K562 (cell line): ENCODE measurements at regions not wholly inside any gene's neighbourhood (a gene's known extent, or its start where the extent isn't known, plus 50 kb on each side); places are given as distances from the start of the nearest gene placed in this dataset.
A peak's percentile ranks its signal among the peaks of the same experiment; 100 is the strongest.

Source experiments
- BRF1 ChIP-seq: IDR thresholded peaks from 3 replicates; pipeline ENCODE4 v1.6.1; 2011; ENCODE audit warnings: borderline replicate concordance, mild to moderate bottlenecking; ENCODE audit not compliant: insufficient read length; ENCODE audit errors: extremely low read depth
- CHCHD3 ChIP-seq: fragments of 250-450 bp; sonication (Bioruptor Pico); IDR thresholded peaks from 2 replicates; pipeline ENCODE4 v2.1.2; 2022; ENCODE audit warnings: mild to moderate bottlenecking
- CREM ChIP-seq: IDR thresholded peaks from 2 replicates; pipeline ENCODE4 v1.6.1; 2014; ENCODE audit warnings: antibody characterized with exemption, low read depth
- DMBX1 ChIP-seq: fragments of 250-450 bp; sonication (Bioruptor Pico); IDR thresholded peaks from 2 replicates; pipeline ENCODE4 v1.8.0; 2022; ENCODE audit warnings: inconsistent platforms, mild to moderate bottlenecking, moderate library complexity, borderline replicate concordance
- ESRRA ChIP-seq: fragments of 450-650 bp; IDR thresholded peaks from 2 replicates; pipeline ENCODE4 v1.6.1; 2014; ENCODE audit warnings: low read depth, mild to moderate bottlenecking, moderate library complexity, borderline replicate concordance
- FOXK1 ChIP-seq: sonication (generic); formaldehyde crosslinking; IDR thresholded peaks from 2 replicates; pipeline ENCODE4 v1.8.0; 2022; ENCODE audit warnings: missing genetic modification reagents, mild to moderate bottlenecking, borderline replicate concordance
- HIVEP1 ChIP-seq: fragments of 250-450 bp; sonication (Bioruptor Pico); IDR thresholded peaks from 2 replicates; pipeline ENCODE4 v1.4.0; 2020; ENCODE audit warnings: mild to moderate bottlenecking
- HMGN3 ChIP-seq: IDR thresholded peaks from 2 replicates; pipeline ENCODE4 v1.6.1; 2011; ENCODE audit warnings: borderline replicate concordance, low read depth, mild to moderate bottlenecking, mixed read lengths, low read length; ENCODE audit not compliant: insufficient read length; ENCODE audit errors: extremely low read depth
- ID3 ChIP-seq, 2 experiments: fragments of 250-450 bp in 1 of 2; fragments of 450-650 bp in 1 of 2; sonication (Bioruptor Pico) in 1 of 2; IDR thresholded peaks; 2 replicates each; pipeline versions ENCODE4 v1.6.1 to v1.8.0; 2016 to 2021; ENCODE audit warnings: mild to moderate bottlenecking in 2 of 2, moderate library complexity in 2 of 2, missing compliant biosample characterization in 1 of 2, missing genetic modification characterization in 1 of 2
- MTA1 ChIP-seq: fragments of 450-650 bp; IDR thresholded peaks from 2 replicates; pipeline ENCODE4 v1.6.1; 2017; ENCODE audit warnings: borderline replicate concordance
- NFRKB ChIP-seq: fragments of 450-650 bp; IDR thresholded peaks from 2 replicates; pipeline ENCODE4 v1.6.1; 2016; ENCODE audit warnings: low read depth
- NR2F6 ChIP-seq: fragments of 450-650 bp; formaldehyde crosslinking; IDR thresholded peaks from 2 replicates; pipeline ENCODE4 v1.4.0; 2020; ENCODE audit warnings: mild to moderate bottlenecking
- PCBP2 ChIP-seq: fragments of 200-400 bp; formaldehyde crosslinking; IDR thresholded peaks from 2 replicates; pipeline ENCODE4 v1.6.1; 2018; ENCODE audit warnings: low read length, low read depth, mild to moderate bottlenecking, moderate library complexity; ENCODE audit not compliant: poor library complexity, severe bottlenecking
- PYGO2 ChIP-seq: fragments of 450-650 bp; IDR thresholded peaks from 2 replicates; pipeline ENCODE4 v1.6.1; 2016; ENCODE audit warnings: mild to moderate bottlenecking, missing genetic modification characterization, moderate library complexity, missing compliant biosample characterization
- SIX5 ChIP-seq, 2 experiments: IDR thresholded peaks; 2 replicates each; pipeline ENCODE4 v1.6.1; 2011; ENCODE audit warnings: low read length in 2 of 2, borderline replicate concordance in 1 of 2, low read depth in 1 of 2, mild to moderate bottlenecking in 1 of 2, moderate library complexity in 1 of 2; ENCODE audit not compliant: insufficient read depth in 1 of 2
- TCF7L2 ChIP-seq: fragments of 150-350 bp; IDR thresholded peaks from 2 replicates; pipeline ENCODE4 v1.6.1; 2016; ENCODE audit warnings: low read depth, mild to moderate bottlenecking, low read length, moderate library complexity
- ZBTB7A ChIP-seq: IDR thresholded peaks from 2 replicates; pipeline ENCODE4 v1.6.1; 2011; ENCODE audit warnings: low read depth, mild to moderate bottlenecking, low read length, moderate library complexity, borderline replicate concordance; ENCODE audit not compliant: control insufficient read depth
- ZNF124 ChIP-seq: sonication (generic); formaldehyde crosslinking; IDR thresholded peaks from 2 replicates; pipeline ENCODE4 v1.8.1; 2022; ENCODE audit warnings: missing genetic modification reagents
- ZNF274 ChIP-seq: IDR thresholded peaks from 2 replicates; pipeline ENCODE4 v1.6.1; 2011; ENCODE audit warnings: low read depth, mild to moderate bottlenecking, low read length, moderate library complexity, borderline replicate concordance
- ZNF445 ChIP-seq: fragments of 250-450 bp; sonication (Bioruptor Pico); IDR thresholded peaks from 2 replicates; pipeline ENCODE4 v1.4.0; 2020; ENCODE audit warnings: low read depth, mild to moderate bottlenecking, moderate library complexity
- ZNF707 ChIP-seq: fragments of 250-450 bp; sonication (Bioruptor Pico); conservative IDR thresholded peaks from 2 replicates; pipeline ENCODE4 v1.8.0; 2022; ENCODE audit warnings: inconsistent platforms, mild to moderate bottlenecking, moderate library complexity
- ZNF76 ChIP-seq: fragments of 250-450 bp; sonication (Bioruptor Pico); IDR thresholded peaks from 2 replicates; pipeline ENCODE4 v1.4.0; 2020; ENCODE audit warnings: mild to moderate bottlenecking, moderate library complexity, borderline replicate concordance
- ZSCAN29 ChIP-seq: fragments of 450-650 bp; IDR thresholded peaks from 2 replicates; pipeline ENCODE4 v1.6.1; 2017
- TF ChIP-seq, protein P1 (sequence below): fragments of 250-450 bp; sonication (Bioruptor Pico); IDR thresholded peaks from 2 replicates; pipeline ENCODE4 v1.5.0; 2022; ENCODE audit warnings: mild to moderate bottlenecking

DNA sequence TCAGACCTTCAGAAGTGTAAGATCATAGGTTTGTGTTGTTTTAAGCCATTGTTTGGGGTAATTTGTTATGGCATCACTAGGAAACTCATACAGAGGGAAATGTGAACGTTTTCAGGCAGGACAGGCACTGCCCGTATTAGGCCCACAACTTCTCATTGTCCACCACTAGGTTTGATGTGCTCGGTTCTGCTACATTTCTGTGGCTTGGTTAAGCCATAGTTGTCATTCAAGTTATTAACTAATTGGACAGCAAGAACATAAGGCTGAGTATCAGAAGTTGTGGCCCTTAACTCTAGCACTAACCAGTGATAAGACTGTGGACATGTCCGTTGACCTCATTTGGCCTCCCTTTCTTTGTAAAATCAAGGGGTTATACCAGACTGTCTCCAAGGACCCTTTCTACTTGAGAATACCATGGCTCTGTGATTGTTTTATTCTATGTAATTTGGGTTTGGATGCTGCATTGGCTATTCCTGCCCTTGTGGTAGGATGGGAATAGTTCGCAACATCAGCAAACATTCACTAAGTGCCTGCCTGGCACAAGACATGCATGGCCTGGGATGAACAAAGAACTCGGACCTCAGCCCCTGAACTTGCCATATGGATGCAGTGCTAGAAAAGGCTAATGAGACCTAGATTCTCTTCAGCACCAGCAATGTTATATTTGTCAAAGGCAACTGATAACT, 85.7 kb downstream of the CCDC71L start (continued):
- TF ChIP-seq ID3 (CRISPR knock-in tag; IDR thresholded peaks at IDR 0.05): no peak
- 0 out of 2 replicates have a peak, but pooled peaks have one; percentile 47 for TF ChIP-seq ID3 (tag; IDR thresholded peaks at IDR 0.05)
- no peak for TF ChIP-seq ZNF707
- TF ChIP-seq ZNF124 (CRISPR knock-in tag): no peak
- TF ChIP-seq NR2F6: no peak
- TF ChIP-seq ESRRA: 0 out of 2 replicates have a peak, but pooled peaks have one; percentile 13
- TF ChIP-seq CREM: no peak
- TF ChIP-seq ZNF274: no peak
- no peak for TF ChIP-seq ZNF445 (CRISPR knock-in tag)
- peak; percentile 63; the same call in 1 of the 2 replicates for TF ChIP-seq DMBX1 (CRISPR knock-in tag)
- no peak for TF ChIP-seq FOXK1 (CRISPR knock-in tag)
- no peak for TF ChIP-seq ZBTB7A
- no peak for TF ChIP-seq HMGN3
- no peak for TF ChIP-seq ZSCAN29
- TF ChIP-seq, protein P1, sequence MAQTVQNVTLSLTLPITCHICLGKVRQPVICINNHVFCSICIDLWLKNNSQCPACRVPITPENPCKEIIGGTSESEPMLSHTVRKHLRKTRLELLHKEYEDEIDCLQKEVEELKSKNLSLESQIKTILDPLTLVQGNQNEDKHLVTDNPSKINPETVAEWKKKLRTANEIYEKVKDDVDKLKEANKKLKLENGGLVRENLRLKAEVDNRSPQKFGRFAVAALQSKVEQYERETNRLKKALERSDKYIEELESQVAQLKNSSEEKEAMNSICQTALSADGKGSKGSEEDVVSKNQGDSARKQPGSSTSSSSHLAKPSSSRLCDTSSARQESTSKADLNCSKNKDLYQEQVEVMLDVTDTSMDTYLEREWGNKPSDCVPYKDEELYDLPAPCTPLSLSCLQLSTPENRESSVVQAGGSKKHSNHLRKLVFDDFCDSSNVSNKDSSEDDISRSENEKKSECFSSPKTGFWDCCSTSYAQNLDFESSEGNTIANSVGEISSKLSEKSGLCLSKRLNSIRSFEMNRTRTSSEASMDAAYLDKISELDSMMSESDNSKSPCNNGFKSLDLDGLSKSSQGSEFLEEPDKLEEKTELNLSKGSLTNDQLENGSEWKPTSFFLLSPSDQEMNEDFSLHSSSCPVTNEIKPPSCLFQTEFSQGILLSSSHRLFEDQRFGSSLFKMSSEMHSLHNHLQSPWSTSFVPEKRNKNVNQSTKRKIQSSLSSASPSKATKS: no peak
- TF ChIP-seq BRF1: no peak
- no peak for TF ChIP-seq SIX5 (IDR thresholded peaks at IDR 0.05; ENCODE audit: borderline replicate concordance in 1 of 2, insufficient read depth in 1 of 2, low read depth in 1 of 2, low read length in 2 of 2)
- TF ChIP-seq ZNF76 (CRISPR knock-in tag): no peak
- TF ChIP-seq NFRKB: peak; percentile 44; the same call in 1 of the 2 replicates
- TF ChIP-seq PYGO2 (tag): peak; percentile 20; the same call in 1 of the 2 replicates
- no peak for TF ChIP-seq MTA1
- no peak for TF ChIP-seq HIVEP1
- TF ChIP-seq TCF7L2: no peak
- TF ChIP-seq CHCHD3 (CRISPR knock-in tag): no peak
- TF ChIP-seq PCBP2: no peak
